ENCODE measurements at regions not wholly inside any gene's neighbourhood (a gene's known extent, or its start where the extent isn't known, plus 50 kb on each side); places are given as distances from the start of the nearest gene placed in this dataset.

DNA sequence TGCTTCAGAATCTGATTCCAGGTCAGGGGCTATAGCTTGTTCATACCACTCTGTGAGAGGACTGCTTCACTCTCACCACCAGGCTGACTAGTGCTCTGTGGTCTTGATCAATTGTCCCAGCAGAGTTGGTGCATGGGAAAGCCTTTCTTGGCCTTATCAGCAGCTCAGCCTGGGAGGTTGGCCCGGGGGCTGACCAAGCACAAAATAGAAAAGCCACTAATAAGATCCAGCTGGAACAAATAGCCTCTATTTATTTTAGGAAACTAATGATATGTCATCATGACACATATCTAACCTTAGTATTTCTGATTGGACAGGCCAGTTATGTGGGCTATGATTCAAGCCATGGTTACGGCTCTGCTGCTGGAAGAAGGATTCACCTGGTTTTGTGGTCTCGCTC, 134.2 kb downstream of the GDAP2 start:
- H3K9me3 ChIP-seq (ENCODE audit: low read depth, low read length): no peaks in the 10 kb centered on the region
- no peak overlapping the region for H3K4me3 ChIP-seq (ENCODE audit: low read length)
- H3K27me3 ChIP-seq (ENCODE audit: insufficient read depth, low read length): no peaks in the 10 kb centered on the region
- no peaks in the 10 kb centered on the region for H3K4me1 ChIP-seq (ENCODE audit: insufficient read depth, low read length)

DNA sequence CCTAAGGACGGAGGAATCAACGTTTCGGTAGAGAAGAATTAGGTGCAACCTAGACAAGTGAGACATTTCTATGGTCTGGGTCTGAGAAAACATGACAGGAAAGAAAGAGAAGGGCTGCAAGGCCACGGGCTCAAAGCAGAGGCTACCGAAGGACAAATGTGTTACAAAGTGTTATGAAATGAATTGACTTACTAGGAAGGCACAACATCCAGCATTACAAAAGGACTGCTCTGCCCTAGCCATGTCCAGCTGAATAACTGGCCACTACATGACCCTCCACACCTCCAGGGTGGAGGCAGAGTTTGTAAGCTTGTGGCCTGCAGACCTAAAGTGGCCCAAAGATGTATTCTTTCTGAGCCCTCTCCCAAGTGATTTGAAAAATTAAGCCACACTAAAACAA, 133.6 kb downstream of the GDAP2 start:
- Histone ChIP-seq H3K4me1 (ENCODE audit: insufficient read depth, low read length) (no peaks in the 10 kb centered on the region), H3K9me3 (ENCODE audit: low read depth, low read length) (no peaks in the 10 kb centered on the region), H3K4me3 (ENCODE audit: low read length) (no peak overlapping the region), H3K27me3 (ENCODE audit: insufficient read depth, low read length) (no peaks in the 10 kb centered on the region)

DNA sequence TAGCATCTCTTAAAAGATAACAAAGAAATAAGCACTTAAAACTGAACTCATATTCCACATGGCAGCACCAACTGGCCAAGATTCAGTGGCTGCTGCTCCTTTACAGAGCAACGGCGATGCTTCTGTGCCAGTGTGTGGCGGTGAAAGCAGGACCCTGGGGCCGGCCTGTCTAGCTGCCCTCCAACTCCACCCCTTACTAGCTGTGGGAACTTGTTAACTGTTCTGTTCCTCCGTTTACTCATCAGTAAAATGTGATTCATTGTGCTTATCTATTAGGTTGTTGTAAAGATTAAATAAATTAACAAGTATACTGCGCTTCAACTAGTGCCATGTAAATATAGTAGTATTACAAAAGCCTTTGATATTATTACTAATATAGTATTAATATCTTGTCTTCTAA, 133.2 kb downstream of the GDAP2 start:
- Histone ChIP-seq H3K4me3 (ENCODE audit: low read length) (no peak overlapping the region), H3K9me3 (ENCODE audit: low read depth, low read length) (no peaks in the 10 kb centered on the region), H3K4me1 (ENCODE audit: insufficient read depth, low read length) (no peaks in the 10 kb centered on the region), H3K27me3 (ENCODE audit: insufficient read depth, low read length) (no peaks in the 10 kb centered on the region)

DNA sequence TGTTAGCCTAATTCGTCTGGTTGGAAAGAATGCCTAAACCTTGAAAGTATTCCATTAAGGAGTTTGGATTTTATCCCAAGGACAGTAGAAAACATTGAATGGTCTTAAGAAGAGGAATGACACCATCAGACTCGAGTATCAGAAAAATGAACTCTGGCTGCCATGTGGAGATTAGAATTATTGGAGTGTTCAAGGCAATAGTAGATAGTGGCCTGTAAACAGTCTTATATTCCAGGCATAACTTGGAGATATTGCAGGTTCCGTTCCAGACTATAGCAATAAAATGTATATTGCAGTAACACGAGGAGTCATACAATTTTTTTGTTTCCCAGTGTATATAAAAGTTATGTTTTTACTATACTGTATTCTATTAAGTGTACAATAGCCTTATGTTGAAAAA, 130.9 kb downstream of the GDAP2 start:
- Histone ChIP-seq H3K4me3 (ENCODE audit: low read length) (no peak overlapping the region), H3K27me3 (ENCODE audit: insufficient read depth, low read length) (no peaks in the 10 kb centered on the region), H3K9me3 (ENCODE audit: low read depth, low read length) (no peaks in the 10 kb centered on the region), H3K4me1 (ENCODE audit: insufficient read depth, low read length) (no peaks in the 10 kb centered on the region)

DNA sequence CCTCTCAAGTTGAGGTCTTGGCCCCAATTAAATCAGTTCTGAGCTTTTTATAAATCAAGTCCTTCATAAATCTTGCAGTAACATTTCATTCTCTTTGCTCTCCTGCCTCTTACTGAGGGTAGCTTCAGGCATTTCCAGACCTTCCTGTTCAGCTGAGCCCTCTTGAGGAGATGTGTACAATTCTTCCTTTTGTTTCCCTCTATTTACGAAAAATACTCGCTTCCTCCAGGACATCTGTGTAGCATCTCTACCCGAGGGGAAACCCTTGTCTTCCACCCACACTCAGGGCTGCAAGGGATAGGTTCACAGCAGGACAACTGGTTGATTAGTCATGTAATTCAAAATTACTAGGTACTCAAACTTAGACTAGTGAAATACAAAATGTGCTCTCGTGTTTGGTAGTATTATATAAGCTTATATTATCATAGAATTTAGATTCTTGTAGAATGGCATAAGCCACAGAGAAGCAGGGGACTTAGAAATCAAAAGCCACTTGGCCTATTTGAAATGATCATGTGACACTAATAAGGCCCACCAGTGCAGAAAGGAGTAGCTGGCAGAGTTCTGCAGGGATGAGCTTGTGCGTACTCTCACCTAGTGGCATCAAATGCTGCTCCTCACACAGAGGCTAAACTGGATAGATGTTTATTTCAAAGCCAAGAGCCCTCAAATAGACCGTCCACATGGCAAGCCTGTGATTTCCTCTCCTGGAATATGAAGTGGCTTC, 126.7 kb downstream of the GDAP2 start:
- Histone ChIP-seq H3K9me3 (ENCODE audit: low read depth, low read length) (no peaks in the 10 kb centered on the region), H3K27me3 (ENCODE audit: insufficient read depth, low read length) (peaks cover 3% of the 10 kb centered on the region), H3K4me1 (ENCODE audit: insufficient read depth, low read length) (no peaks in the 10 kb centered on the region), H3K4me3 (ENCODE audit: low read length) (no peak overlapping the region)

DNA sequence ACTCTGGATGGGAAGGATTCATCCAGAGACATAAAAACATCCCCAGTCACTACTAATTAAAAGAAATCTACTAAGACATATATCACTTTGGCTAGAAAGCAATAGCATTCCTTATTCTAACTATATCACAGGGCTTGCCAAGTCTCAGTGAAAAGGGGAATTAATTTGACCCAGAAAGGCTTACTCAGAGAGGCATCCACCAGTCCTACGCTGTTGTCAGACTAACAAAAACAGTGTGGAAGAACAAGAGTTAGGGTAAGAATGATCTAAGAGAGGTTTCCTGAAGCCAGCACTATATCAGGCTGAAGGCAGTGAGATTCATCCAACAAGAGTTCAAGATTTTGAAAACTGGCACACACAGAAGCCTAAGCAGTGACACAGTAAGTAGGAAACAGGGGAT, 126.1 kb downstream of the GDAP2 start:
- H3K9me3 ChIP-seq (ENCODE audit: low read depth, low read length): no peaks in the 10 kb centered on the region
- H3K4me3 ChIP-seq (ENCODE audit: low read length): no peak overlapping the region
- H3K4me1 ChIP-seq (ENCODE audit: insufficient read depth, low read length): no peaks in the 10 kb centered on the region
- peaks cover 3% of the 10 kb centered on the region for H3K27me3 ChIP-seq (ENCODE audit: insufficient read depth, low read length)

DNA sequence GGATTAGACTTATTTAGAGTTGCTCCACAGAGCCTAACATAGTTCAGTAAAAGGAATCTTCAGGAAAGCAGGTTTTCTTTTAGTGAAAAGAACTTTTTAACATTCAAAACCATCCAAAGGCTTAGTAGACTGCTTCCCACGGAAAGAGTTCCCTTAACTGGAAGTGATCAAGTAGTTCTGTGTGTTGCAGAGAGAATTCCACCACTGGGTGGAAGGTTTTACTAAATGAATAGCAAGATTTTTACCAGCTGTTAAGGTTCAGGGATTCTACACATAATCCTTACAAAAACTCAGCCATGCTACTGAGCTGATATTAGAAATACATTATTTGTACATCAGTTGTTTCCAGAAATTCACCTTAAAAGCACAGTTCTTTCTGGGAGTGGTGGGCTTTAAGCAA, 119.7 kb downstream of the GDAP2 start:
- Histone ChIP-seq H3K4me1 (ENCODE audit: insufficient read depth, low read length) (no peaks in the 10 kb centered on the region), H3K4me3 (ENCODE audit: low read length) (no peak overlapping the region), H3K9me3 (ENCODE audit: low read depth, low read length) (no peaks in the 10 kb centered on the region), H3K27me3 (ENCODE audit: insufficient read depth, low read length) (peaks cover 1% of the 10 kb centered on the region)

DNA sequence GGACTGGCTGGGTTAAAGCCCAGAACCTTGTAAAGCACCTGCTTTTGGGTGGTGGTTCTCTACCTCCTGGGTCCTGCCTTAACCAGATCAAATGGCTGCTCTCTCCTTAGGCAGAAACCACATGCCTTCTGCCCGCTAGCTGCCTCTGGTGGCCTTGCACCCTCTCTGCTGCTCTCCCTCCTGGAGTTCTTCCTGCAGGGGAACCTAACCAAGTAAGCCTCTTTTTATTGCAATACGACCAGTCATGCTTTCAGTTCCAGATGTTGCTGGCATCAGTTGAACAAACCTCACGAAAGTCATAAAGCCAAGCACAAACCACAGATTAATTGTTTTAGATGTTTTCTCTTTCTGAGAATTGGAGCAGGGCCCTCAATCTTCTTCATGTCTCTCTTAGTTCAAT, 118.9 kb downstream of the GDAP2 start:
- H3K27me3 ChIP-seq (ENCODE audit: insufficient read depth, low read length): no peaks in the 10 kb centered on the region
- no peaks in the 10 kb centered on the region for H3K9me3 ChIP-seq (ENCODE audit: low read depth, low read length)
- no peak overlapping the region for H3K4me3 ChIP-seq (ENCODE audit: low read length)
- no peaks in the 10 kb centered on the region for H3K4me1 ChIP-seq (ENCODE audit: insufficient read depth, low read length)

DNA sequence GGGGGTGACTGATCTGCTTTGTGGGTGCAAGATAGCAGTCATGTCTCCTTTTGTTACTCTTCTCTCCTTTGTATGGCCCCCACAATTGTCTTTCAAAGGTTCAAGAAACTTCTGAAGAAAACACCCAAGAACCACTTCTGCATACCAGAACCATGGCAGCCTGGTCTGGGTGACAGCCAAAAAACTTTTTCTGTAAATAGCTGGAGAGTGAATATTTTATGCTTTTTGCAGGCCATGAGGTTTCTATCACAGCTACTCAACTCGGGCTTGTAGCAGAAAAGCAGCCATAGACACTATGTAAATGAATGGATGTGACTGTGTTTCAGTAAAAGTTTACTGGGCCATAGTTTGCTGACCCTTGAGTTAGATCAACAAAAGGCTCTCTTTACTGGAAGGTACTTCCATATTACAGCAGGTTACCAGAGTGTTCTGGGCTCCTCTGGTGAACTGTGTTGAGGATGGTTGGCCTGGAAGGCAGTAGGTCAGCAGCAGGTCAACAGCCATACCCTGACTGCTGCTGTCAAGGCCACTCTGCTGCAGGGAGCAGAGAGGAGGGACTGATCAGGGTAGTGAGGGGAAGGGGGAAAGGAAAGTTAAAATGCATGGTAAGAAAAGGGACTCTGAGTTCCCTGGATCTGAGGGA, 116.4 kb downstream of the GDAP2 start:
- Histone ChIP-seq H3K9me3 (ENCODE audit: low read depth, low read length) (no peaks in the 10 kb centered on the region), H3K27me3 (ENCODE audit: insufficient read depth, low read length) (no peaks in the 10 kb centered on the region), H3K4me1 (ENCODE audit: insufficient read depth, low read length) (no peaks in the 10 kb centered on the region), H3K4me3 (ENCODE audit: low read length) (no peak overlapping the region)

Measured in mononuclear cell (primary cell).